Sciatic nerve (tissue), 2 donors: ENCODE measurements at regions not wholly inside any gene's neighbourhood (a gene's known extent, or its start where the extent isn't known, plus 50 kb on each side); places are given as distances from the start of the nearest gene placed in this dataset.

Experiments
- ATAC-seq: fragments of 200-7000 bp; cut with Tn5 transposase; one replicate; pipeline ENCODE4 v1.9.1; 2020; ENCODE audit warnings: mild to moderate bottlenecking, moderate library complexity
- DNase-seq: peaks from one replicate; pipeline ENCODE4 v3.0.0-alpha.2; 2020; ENCODE audit warnings: low spot score
- intact Hi-C: fragments of 100-400 bp; cut with DNase I; formaldehyde crosslinking; loops from one replicate; pipeline ENCODE4 v1.14.2; 2022
- donor health status: DM: no; HTN: no; CAD: no.
- donor health status: DM: no; HTN: no; CAD: no.

DNA sequence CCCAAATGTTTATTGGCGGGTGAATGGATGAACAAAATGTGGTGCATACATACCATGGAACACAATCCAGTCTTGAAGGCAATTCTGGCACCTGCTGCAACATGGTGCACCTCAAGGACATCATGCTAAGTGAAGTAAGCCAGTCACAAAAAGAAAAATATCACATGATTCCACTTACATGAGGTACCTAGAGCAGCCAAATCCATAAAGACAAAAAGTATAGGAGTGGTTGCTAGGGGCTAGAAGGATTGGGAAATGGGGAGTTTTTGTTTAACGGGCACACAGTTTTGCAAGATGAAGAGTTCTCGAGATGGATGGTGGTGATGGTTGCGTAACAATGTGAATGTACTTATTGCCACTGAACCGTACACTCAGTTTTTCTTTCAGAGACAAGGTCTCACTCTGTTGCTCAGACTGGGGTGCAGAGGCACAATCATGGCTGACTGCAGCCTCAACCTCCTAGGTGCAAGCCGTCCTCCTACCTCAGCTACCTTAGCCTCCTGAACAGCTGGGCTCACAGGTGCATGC is 90.9 kb upstream of the CERS6 start:
- intact Hi-C loops: no loop called here
- ATAC-seq: no peak
- no peak for DNase-seq

DNA sequence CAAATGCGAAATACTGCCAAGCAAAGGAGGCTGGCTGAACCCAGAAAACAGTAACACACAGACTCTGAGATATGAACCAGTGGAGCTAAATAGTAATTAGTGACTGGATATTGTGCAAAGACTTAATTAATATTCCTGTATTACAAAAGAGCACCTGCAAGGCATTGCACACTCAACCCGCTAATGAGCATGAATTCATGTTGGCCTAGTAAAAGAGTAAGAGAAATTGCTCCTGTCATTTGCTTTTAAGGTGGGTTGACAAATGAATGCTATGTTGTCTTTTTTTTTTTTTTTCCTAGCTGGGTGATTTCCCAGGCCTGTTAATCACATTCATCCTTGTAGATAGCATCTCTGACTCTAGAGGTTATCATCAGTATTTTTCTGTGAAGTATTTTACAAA is 87.0 kb upstream of the CERS6 start:
- intact Hi-C loops: no loop called here
- ATAC-seq (no peak), DNase-seq (no peak)

DNA sequence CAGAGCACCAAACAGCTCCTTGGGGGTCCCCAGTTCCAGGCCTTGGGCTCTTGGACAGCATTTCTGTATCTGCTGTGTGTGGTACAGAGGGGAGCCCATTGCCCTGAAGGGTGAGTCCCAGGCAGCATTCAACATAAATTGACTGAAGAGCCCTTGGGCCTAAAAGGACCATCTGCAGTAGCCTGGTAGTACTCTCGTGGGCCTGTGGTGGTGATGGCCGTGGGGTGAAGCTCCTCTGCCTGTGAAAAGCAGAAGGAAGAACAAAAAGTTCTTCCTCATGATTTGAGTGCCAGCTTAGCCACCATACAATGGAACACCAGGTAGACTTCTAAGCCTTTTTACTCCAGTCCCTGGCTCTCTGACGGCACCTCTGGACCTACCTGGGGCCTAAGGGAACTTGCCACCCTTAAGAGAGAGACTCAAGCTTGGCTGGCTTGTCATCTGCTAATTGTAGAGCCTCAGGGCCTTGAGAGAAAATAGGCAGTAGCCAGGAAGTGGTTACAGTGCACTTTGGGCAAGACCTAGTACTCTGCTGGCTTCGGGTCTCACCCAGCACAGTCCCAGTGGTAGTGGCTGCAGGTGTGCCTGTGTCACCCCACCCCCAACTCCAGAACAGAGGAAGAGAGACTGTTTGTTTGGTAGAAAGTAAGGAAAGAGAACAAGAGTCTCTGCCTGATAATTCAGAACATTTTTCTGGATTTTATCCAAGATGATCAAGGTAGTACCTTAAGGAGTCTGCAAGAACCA is 84.6 kb upstream of the CERS6 start:
- intact Hi-C loops: no loop called here
- DNase-seq: no peak
- no peak for ATAC-seq

DNA sequence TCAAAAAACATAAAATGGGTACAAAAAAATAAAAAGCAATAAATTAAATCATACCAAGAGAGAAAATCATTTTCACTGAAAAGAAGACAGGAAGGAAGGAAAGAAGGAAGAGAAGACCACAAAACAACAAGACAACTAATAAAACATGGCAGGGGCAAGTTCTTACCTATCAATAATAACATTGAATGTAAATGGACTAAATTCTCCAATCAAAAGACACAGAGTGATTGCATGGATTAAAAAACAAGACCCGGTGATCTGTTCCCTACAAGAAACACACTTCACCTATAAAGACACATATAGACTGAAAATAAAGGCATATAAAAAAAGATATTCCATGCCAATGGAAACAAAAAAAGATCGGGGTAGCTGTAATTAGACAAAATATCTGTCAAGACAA is 82.6 kb upstream of the CERS6 start:
- no peak for DNase-seq
- intact Hi-C loops: no loop called here
- ATAC-seq: no peak

DNA sequence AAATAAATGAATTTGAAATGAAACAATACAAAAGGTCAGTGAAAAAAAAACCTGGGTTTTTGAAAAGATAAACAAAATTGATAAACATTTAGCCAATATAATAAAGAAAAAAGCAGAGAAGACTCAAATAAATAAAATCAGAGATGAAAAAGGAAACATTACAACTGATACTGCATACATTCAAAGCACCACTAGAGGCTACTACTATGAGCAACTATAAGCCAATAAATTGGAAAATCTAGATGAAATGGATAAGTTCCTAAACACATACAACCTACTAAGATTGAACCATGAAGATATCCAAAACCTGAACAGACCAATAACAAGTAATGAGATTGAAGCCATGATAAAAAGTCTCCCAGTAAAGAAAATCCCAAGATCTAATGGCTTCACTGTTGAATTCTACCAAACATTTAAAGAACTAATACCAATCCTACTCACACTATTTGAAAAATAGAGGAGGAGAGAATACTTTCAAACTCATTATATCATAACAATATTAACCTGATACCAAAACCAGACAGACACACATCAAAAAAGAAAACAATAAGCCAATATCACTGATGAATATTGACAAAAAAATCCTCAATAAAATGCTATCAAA is 80.8 kb upstream of the CERS6 start:
- no peak for ATAC-seq
- no peak for DNase-seq
- intact Hi-C loops: no loop called here

DNA sequence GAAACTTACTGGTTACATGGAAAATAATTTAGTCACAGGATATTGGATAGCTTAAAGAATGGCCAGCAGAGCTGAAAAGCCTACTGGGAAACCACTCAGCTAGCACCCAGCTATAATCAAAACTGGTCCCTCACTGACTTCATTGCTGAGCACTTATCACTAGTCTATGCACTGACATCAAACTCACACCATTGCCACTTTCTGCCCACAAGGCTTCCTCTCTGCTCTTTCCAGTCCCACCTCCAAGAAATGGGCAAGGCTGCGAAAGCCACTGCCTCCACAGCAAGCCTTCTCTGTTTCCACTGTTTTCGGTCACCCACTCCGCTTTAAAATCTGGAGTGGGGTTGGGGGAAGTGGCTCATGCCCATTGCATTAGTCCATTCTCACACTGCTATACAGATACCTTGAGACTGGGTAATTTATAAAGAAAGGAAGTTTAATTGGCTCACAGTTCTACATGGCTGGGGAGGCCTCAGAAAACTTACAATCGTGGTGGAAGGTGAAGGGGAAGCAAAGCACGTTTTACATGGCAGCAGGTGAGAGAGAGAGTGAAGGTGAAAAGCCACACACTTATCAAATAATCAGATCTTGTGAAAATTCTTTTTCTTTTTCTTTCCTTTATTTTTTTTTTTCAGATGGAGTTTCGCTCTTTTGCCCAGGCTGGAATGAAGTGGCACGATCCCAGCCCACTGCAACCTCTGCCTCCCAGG is 77.0 kb upstream of the CERS6 start:
- ATAC-seq: no peak
- intact Hi-C loops: no loop called here
- DNase-seq: no peak

DNA sequence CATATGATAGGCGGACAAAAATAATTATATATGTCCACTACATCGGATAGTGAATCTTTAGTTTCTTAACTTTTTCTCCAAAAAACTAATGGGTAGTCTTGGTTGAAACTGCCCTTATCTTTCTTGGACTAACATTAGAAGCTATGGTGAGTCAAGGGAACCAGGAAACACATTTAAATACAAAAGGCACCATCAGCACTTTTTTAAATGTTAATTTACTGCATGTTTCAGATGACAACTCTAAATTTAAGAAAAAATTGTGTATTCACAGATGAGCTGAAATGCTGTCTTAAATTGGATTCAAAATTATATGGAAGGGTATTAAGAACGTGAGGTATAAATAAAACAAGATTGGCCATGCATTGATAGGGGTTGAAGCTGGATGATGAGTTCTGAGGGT is 75.6 kb upstream of the CERS6 start:
- no peak for DNase-seq
- intact Hi-C loops: no loop called here
- no peak for ATAC-seq

DNA sequence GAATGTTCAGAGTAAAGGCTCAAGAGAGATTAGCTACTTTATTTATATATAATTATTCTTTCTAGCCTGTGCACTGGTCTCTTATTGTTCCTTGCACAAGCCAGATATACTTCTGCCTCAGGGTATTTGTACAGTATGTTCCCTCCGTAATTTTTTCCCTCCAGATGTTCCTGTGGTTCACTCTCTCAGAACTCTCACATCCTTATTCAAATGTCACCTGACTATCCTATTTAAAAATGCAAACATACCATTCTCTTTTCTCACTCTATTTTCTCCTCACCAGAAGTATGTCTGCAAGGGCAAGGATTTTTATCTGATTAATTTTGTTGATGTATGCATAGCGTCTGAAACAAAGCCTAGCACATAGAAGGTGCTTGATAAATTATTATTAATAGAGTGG is 64.0 kb upstream of the CERS6 start:
- intact Hi-C loops: no loop called here
- DNase-seq: no peak
- ATAC-seq: no peak

DNA sequence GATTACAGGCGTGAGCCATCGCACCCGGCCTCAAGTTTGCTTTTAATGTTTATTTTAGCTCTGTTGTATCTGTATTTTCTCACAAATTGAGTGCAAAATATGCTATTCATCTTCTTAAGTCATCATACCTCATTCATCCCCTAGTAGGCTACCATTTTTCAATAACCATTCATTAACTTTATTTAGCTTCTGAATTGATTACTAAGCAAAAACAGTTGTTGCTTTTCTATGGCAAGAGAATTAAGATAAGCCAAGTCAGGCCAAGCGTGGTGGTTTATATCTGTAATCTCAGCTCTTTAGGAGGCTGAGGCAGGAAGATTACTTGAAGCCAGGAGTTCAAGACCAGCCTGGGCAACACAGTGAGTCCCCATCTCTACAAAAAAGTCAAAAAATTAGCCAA is 63.3 kb upstream of the CERS6 start:
- DNase-seq: no peak
- intact Hi-C loops: no loop called here
- ATAC-seq: no peak

DNA sequence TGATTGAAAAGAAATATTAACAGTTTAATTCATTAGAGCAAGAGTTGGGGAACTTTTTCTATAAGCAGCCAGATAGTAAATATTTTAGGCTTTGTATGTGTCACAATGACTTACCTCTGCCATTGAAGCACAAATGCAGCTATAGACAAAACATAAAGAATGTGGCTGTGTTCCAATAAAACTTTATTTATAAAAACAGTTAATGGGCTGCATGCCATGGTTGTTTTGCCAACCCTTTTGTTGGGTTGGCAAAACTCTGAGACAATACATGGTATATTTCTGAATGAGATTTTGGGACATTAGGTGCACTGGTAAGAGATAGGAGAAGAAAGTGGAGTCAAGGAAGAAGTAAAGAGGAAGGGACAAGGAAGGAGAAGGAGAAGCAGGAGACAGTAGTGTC is 61.8 kb upstream of the CERS6 start:
- ATAC-seq (no peak), DNase-seq (no peak)
- intact Hi-C loops: no loop called here

DNA sequence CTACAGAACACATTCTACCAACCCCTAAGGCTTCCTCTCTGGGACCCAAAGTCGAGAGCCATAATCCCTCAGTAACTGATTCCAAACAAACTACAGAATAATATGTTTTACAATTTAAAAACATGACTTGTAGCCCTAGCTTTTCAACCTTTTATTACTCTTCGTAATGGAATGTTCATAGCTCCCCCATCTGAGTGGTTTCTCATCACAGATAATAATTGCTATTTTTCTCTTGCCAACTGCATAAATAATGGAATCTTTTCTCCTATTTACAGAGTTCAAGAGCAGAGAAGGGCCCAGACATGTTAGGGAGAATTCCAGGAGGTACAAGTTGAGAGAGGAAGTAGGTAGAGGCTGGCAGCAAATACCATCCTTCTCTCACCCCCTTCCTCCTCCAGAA is 59.9 kb upstream of the CERS6 start:
- no peak for ATAC-seq
- no peak for DNase-seq
- intact Hi-C loops: no loop called here

DNA sequence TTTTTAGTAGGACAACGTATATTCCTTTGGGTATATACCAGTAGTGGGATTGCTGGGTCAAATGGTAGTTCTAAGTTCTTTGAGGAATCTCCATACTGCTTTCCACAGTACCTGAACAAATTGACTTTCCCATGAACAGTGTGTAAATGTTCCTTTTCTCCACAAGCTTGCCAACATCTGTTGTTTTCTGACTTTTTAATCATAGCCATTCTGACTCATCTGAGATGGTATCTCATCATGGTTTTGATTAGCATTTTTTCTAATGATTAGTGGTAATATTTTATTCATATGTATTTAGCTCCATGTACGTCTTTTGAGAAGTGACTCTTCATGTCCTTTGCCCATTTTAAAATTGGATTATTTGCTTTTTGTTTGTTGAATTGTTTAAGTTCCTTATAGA is 58.4 kb upstream of the CERS6 start:
- ATAC-seq: no peak
- DNase-seq: no peak
- intact Hi-C loops: no loop called here

DNA sequence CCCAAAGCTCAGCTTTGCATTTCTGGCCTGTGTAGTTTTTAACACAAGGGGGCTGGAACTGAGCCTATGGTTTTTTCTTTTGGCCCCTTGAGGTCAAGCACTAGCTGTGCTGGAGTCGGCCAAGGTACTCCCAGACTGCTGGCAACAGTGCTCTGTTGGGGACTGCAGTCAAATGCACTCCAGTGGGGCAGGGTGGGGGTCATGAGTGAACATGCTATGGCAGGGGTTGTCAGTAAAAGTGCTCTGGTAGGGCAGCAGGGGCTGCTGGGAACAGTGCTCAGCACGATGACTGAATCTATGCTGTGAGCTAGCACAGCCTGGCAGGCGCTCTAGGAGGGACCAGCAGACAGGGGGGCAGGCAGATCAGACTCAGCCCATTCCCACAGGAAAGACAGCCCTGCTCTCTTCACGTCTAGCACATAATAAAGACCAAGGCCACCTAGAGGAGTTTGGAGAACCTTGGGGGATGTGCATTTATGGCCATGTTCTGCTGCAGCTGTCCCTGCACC is 55.0 kb upstream of the CERS6 start:
- DNase-seq: no peak
- ATAC-seq: no peak
- intact Hi-C loops: no loop called here

DNA sequence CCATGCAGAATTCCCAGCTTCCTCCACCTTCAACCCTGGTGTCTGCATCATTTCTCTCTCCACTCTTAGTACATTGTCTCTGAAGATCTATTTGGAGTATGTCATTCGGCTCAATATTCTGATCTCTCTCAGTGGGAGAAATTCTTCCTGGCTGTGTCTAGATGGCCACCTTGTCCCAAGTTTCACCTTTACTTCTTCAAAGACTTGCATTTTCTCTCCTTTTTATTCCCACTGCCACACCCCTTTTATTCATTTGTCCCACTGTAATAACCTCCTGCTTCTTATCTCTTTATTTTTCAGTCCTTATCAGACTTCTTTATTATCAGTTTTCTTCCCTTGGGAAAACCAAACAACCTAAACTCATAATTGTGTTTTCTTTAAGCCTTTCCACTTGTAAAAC is 54.3 kb upstream of the CERS6 start:
- intact Hi-C loops: no loop called here
- ATAC-seq (no peak), DNase-seq (no peak)

DNA sequence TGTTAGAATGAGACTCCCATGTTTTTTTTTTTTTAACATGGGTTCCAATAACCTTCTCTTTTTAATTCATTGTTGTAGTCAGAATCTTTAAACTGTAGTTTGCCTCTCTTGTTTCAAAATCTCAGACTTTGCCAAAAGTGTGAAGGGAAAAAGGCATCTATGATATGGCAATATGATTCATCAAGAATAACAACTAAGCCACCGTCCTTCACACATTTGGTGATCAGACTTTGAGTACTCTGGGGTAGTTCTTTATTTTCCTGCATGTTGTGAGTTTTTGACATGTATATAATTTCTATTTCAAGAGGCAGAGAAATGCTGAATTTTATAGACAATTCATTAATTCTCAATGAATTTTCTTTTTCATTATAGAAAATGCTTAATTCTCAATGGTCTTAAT is 53.5 kb upstream of the CERS6 start:
- intact Hi-C loops: no loop called here
- DNase-seq (no peak), ATAC-seq (no peak)

DNA sequence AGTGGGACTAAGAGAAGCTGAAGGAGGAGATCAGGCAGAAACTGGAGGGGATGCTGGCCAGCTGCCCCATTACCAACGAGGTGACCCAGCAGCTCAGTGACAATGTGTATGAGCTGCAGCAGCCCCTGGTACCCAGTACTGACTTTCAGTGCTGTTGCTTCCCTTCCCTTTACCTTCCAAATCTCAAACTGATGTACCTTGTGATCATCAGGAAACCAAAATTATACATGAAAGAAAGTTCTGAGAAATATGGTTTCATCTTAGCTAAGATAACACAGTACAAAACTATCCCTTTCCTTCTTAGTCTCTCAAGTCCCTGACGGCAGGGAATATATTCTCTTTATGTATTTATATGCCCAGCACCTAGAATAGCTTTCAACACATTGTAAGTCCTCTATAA is 52.3 kb upstream of the CERS6 start:
- ATAC-seq: no peak
- intact Hi-C loops: no loop called here
- no peak for DNase-seq

DNA sequence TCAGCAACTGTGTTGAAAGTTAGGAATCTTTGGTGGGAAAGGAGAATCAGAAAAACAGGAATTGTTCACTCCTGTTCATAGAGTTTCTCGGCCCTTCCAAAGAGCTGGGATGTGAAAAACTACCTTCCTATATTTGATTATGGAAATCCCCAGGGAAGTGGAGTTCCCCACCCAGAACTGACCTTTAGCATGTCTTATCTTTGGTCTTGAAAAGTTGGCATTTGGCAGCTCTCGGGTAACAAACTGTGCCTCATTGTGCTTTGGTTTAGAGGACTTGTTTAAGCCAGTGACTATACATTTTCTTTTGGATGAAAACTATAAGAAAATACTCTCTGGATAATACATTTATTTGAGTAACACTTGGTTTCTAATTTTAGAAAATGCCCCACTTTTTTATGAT is 51.3 kb upstream of the CERS6 start:
- ATAC-seq: no peak

More for the DNA sequence above, 51.3 kb upstream of the CERS6 start:
- intact Hi-C loops: no loop called here
- DNase-seq: no peak
